IMR-90 (cell line): ENCODE measurements at regions not wholly inside any gene's neighbourhood (a gene's known extent, or its start where the extent isn't known, plus 50 kb on each side); places are given as distances from the start of the nearest gene placed in this dataset.

Experiments used
- ATAC-seq: fragments of 200-7000 bp; cut with Tn5 transposase; 2 replicates; pipeline ENCODE4 v1.9.1; 2020; ENCODE audit warnings: low read depth, mild to moderate bottlenecking, moderate library complexity
- BruUV-seq: library from RNA; stranded (reverse); fragments of 400-500 nt; replicated peaks from 2 replicates; lab custom pipeline; 2021; lab: Mats Ljungman, UMichigan
- CTCF ChIA-PET: fragments of 300-600 bp; formaldehyde crosslinking; extraction: SDS; loops from one replicate; lab custom pipeline; 2021; ENCODE audit warnings: antibody characterized with exemption; lab: Yijun Ruan, JAX
- POLR2A ChIA-PET: fragments of 300-600 bp; sonication (Branson Sonifier 250); formaldehyde crosslinking; loops from one replicate; lab custom pipeline; 2022; ENCODE audit warnings: antibody characterized with exemption; ENCODE audit not compliant: unreplicated experiment; lab: Charles Lee
- DNase-seq: peaks from one replicate; pipeline ENCODE4 v3.0.0; 2013
- H2AFZ ChIP-seq: replicated peaks from 2 replicates; pipeline ENCODE3; 2013; ENCODE audit warnings: low read length, mild to moderate bottlenecking; ENCODE audit not compliant: poor library complexity
- H2AK5ac ChIP-seq: 2 replicates; pipeline ENCODE4 v1.6.1; 2013; ENCODE audit warnings: low read depth, low read length, inconsistent platforms
- H2AK9ac ChIP-seq: replicated peaks from 2 replicates; pipeline ENCODE3; 2013; ENCODE audit warnings: mild to moderate bottlenecking, low read depth, low read length, moderate library complexity; ENCODE audit not compliant: poor library complexity
- H2BK120ac ChIP-seq: 2 replicates; pipeline ENCODE4 v1.6.1; 2013; ENCODE audit warnings: low read depth, low read length, inconsistent platforms
- H2BK15ac ChIP-seq: 3 replicates; pipeline ENCODE4 v1.6.1; 2013; ENCODE audit warnings: low read depth, low read length, inconsistent platforms
- H2BK20ac ChIP-seq: 2 replicates; pipeline ENCODE4 v1.6.1; 2013; ENCODE audit warnings: low read depth, mild to moderate bottlenecking, inconsistent platforms, low read length, moderate library complexity
- H2BK5ac ChIP-seq: 2 replicates; pipeline ENCODE4 v1.6.1; 2013; ENCODE audit warnings: mild to moderate bottlenecking, low read depth, low read length, inconsistent platforms; ENCODE audit not compliant: poor library complexity, severe bottlenecking
- H3K14ac ChIP-seq: replicated peaks from 2 replicates; pipeline ENCODE4 v1.6.1; 2013; ENCODE audit warnings: low read depth, low read length, inconsistent platforms
- H3K18ac ChIP-seq: 2 replicates; pipeline ENCODE4 v1.6.1; 2013; ENCODE audit warnings: low read depth, low read length, control low read depth
- H3K23ac ChIP-seq: 2 replicates; pipeline ENCODE4 v1.6.1; 2013; ENCODE audit warnings: low read depth, low read length, inconsistent platforms
- H3K27ac ChIP-seq: 2 replicates; pipeline ENCODE4 v1.5.1; 2013; ENCODE audit warnings: mild to moderate bottlenecking, control low read depth, low read length; ENCODE audit not compliant: insufficient read depth
- H3K27me3 ChIP-seq: 2 replicates; pipeline ENCODE4 v1.6.1; 2013; ENCODE audit warnings: low read length; ENCODE audit not compliant: control insufficient read depth, insufficient read depth
- H3K36me3 ChIP-seq: 2 replicates; pipeline ENCODE4 v1.6.1; 2013; ENCODE audit warnings: low read length, mixed read lengths; ENCODE audit not compliant: control insufficient read depth, insufficient read depth
- H3K4ac ChIP-seq: 2 replicates; pipeline ENCODE4 v1.6.1; 2013; ENCODE audit warnings: low read depth, low read length, inconsistent platforms
- H3K4me1 ChIP-seq: 2 replicates; pipeline ENCODE4 v1.6.1; 2013; ENCODE audit warnings: low read length, mixed read lengths; ENCODE audit not compliant: control insufficient read depth, insufficient read depth
- H3K4me2 ChIP-seq: 2 replicates; pipeline ENCODE4 v1.6.1; 2013; ENCODE audit warnings: low read depth, mild to moderate bottlenecking, control low read depth, low read length, moderate library complexity
- H3K4me3 ChIP-seq: 2 replicates; pipeline ENCODE4 v1.5.1; 2013; ENCODE audit warnings: low read depth, mild to moderate bottlenecking, control low read depth, low read length, moderate library complexity; ENCODE audit not compliant: insufficient read depth
- H3K56ac ChIP-seq: 2 replicates; pipeline ENCODE4 v1.6.1; 2013; ENCODE audit warnings: low read length, inconsistent platforms; ENCODE audit not compliant: insufficient read depth; ENCODE audit errors: extremely low read depth
- H3K79me1 ChIP-seq, 2 experiments: 2 replicates each; pipeline ENCODE4 v1.6.1; 2013; ENCODE audit warnings: low read length in 2 of 2, inconsistent platforms in 1 of 2, low read depth in 1 of 2
- H3K9ac ChIP-seq: 2 replicates; pipeline ENCODE4 v1.6.1; 2013; ENCODE audit warnings: low read depth, low read length, control low read depth
- H3K9me1 ChIP-seq: 2 replicates; pipeline ENCODE4 v1.6.1; 2013; ENCODE audit warnings: low read length, inconsistent platforms; ENCODE audit not compliant: insufficient read depth
- H3K9me3 ChIP-seq: 2 replicates; pipeline ENCODE4 v1.6.1; 2013; ENCODE audit warnings: low read length; ENCODE audit not compliant: control insufficient read depth, insufficient read depth
- H4K20me1 ChIP-seq: 2 replicates; pipeline ENCODE4 v1.6.1; 2013; ENCODE audit warnings: low read length, inconsistent platforms; ENCODE audit not compliant: insufficient read depth
- H4K5ac ChIP-seq: 2 replicates; pipeline ENCODE4 v1.6.1; 2013; ENCODE audit warnings: mild to moderate bottlenecking, low read depth, low read length, control low read depth
- H4K8ac ChIP-seq, 2 experiments: 2 replicates each; pipeline ENCODE4 v1.6.1; 2013; ENCODE audit warnings: low read depth in 2 of 2, low read length in 2 of 2, control low read depth in 1 of 2, inconsistent platforms in 1 of 2
- H4K91ac ChIP-seq: 2 replicates; pipeline ENCODE4 v1.6.1; 2013; ENCODE audit warnings: low read depth, low read length, inconsistent platforms; ENCODE audit not compliant: insufficient read depth
- CEBPB ChIP-seq: IDR thresholded peaks from 2 replicates; pipeline ENCODE4 v1.6.1; 2012; ENCODE audit warnings: low read depth, low read length, improper control_type of control experiment
- CHD1 ChIP-seq: IDR thresholded peaks from 2 replicates; pipeline ENCODE4 v1.6.1; 2012; ENCODE audit warnings: low read depth, low read length, improper control_type of control experiment
- CTCF ChIP-seq: conservative IDR thresholded peaks from 2 replicates; pipeline ENCODE4 v1.5.1; 2012; ENCODE audit warnings: mild to moderate bottlenecking, low read depth, low read length, improper control_type of control experiment
- FOS ChIP-seq: fragments of 150-350 bp; IDR thresholded peaks from 2 replicates; pipeline ENCODE4 v1.6.1; 2016; ENCODE audit warnings: low read depth, low read length
- MAZ ChIP-seq: IDR thresholded peaks from 2 replicates; pipeline ENCODE4 v1.6.1; 2012; ENCODE audit warnings: low read depth, mild to moderate bottlenecking, low read length, improper control_type of control experiment, moderate library complexity, borderline replicate concordance
- MXI1 ChIP-seq: IDR thresholded peaks from 2 replicates; pipeline ENCODE4 v1.6.1; 2012; ENCODE audit warnings: low read depth, mild to moderate bottlenecking, low read length, moderate library complexity, borderline replicate concordance
- RCOR1 ChIP-seq: IDR thresholded peaks from 2 replicates; pipeline ENCODE4 v1.6.1; 2012; ENCODE audit warnings: mild to moderate bottlenecking, low read length, improper control_type of control experiment; ENCODE audit not compliant: insufficient replicate concordance
- RFX5 ChIP-seq: IDR thresholded peaks from 2 replicates; pipeline ENCODE4 v1.8.0; 2012; ENCODE audit warnings: low read depth, mild to moderate bottlenecking, low read length, moderate library complexity
- WGBS, 2 experiments: methylation state at CpG; one replicate each; pipeline versions ENCODE4 v1.1.5 to v1.1.7; 2013; ENCODE audit warnings: missing lambda C conversion rate in 2 of 2; ENCODE audit not compliant: insufficient read length in 1 of 2; ENCODE audit errors: extremely low coverage in 2 of 2; 5-methylcytosine and 5-hydroxymethylcytosine counted together
- dilution Hi-C: fragments of 300-500 bp; cut with HindIII; formaldehyde crosslinking; loops from one replicate; pipeline ENCODE4 v1.14.3; 2018; ENCODE audit warnings: low sequenced_read_pairs; ENCODE audit not compliant: unreplicated experiment
- in situ Hi-C: fragments of 300-500 bp; cut with MboI; formaldehyde crosslinking; loops from 3 replicates; pipeline ENCODE4 v1.14.3; 2019; ENCODE audit warnings: low sequenced_read_pairs, inconsistent platforms, mixed read lengths
- intact Hi-C: fragments of 100-400 bp; cut with micrococcal nuclease; formaldehyde crosslinking; loops from 2 replicates; pipeline ENCODE4 v1.10.0; 2022

GRCh38 chrX:16333453-16333852 is 166.2 kb downstream of the MAGEB17 start:
- Histone ChIP-seq H3K56ac (no peak overlapping the region), H2BK15ac (no peak overlapping the region), H3K9ac (no peak overlapping the region), H4K91ac (no peak overlapping the region), H3K4me2 (no peak overlapping the region), H2AK9ac (no peak overlapping the region), H4K8ac (no peak overlapping the region), H4K5ac (no peak overlapping the region), H3K18ac (no peak overlapping the region), H2BK120ac (no peak overlapping the region), H2AFZ (no peak overlapping the region), H3K9me1 (no peaks in the 10 kb centered on the region), H3K4ac (no peak overlapping the region), H3K27me3 (no peaks in the 10 kb centered on the region), H2BK5ac (no peak overlapping the region), H3K9me3 (no peaks in the 10 kb centered on the region), H3K27ac (no peak overlapping the region), H3K4me1 (no peaks in the 10 kb centered on the region), H3K36me3 (no peaks in the 10 kb centered on the region), H2BK20ac (no peak overlapping the region), H3K23ac (no peak overlapping the region), H4K20me1 (no peaks in the 10 kb centered on the region), H3K79me1 (no peaks in the 10 kb centered on the region), H2AK5ac (no peak overlapping the region), H3K4me3 (no peak overlapping the region), H3K14ac (no peak overlapping the region)
- BruUV-seq, result no TSS peak
- dilution Hi-C loops, result no loop called here
- no peak for ATAC-seq
- ChIA-PET CTCF (interaction anchor here (0.7 kb wide), 1 partner anchor 1558 kb away, joined by 5 read pairs; no protein-coding TSS in a partner anchor), POLR2A (no interaction called here)
- intact Hi-C loops, result no loop called here
- in situ Hi-C loops, result no loop called here
- DNase-seq, result no peak
- TF ChIP-seq RFX5 (no peak), MXI1 (no peak), CHD1 (no peak), MAZ (no peak), FOS (no peak), CTCF (no peak), RCOR1 (no peak), CEBPB (no peak)
- no CpG with 5 or more reads among the region's 7 CpGs for WGBS, 2 experiments
